PFSK-1 (cell line): ENCODE measurements at regions not wholly inside any gene's neighbourhood (a gene's known extent, or its start where the extent isn't known, plus 50 kb on each side); places are given as distances from the start of the nearest gene placed in this dataset.

Experiments used
- POLR2AphosphoS5 ChIP-seq: IDR thresholded peaks from 2 replicates; pipeline ENCODE4 v1.6.1; 2012; ENCODE audit warnings: low read depth, mild to moderate bottlenecking, control low read depth, low read length, moderate library complexity
- TAF1 ChIP-seq: IDR thresholded peaks from 2 replicates; pipeline ENCODE4 v1.6.1; 2012; ENCODE audit warnings: low read length, control low read depth, borderline replicate concordance; ENCODE audit not compliant: insufficient read depth

GRCh38 chr3:44110648-44111047 is 131.0 kb upstream of the TOPAZ1 start:
- no peak for TF ChIP-seq TAF1
- no peak for TF ChIP-seq POLR2AphosphoS5
